ENCODE measurements at regions not wholly inside any gene's neighbourhood (a gene's known extent, or its start where the extent isn't known, plus 50 kb on each side); places are given as distances from the start of the nearest gene placed in this dataset.
"Not testable (repeated sequence)": the region's sequence is repeated elsewhere in the genome, so short reads cannot be mapped to it uniquely, and the experiment has no call there.

GRCh38 chr5:34096033-34096432 lies 53.0 kb upstream of the C1QTNF3 start:
- intact Hi-C loops (cut with DNase I); H3K4me3 ChIP-seq; H3K27ac ChIP-seq; H3K9me3 ChIP-seq; H3K36me3 ChIP-seq; DNase-seq; H3K4me1 ChIP-seq; ATAC-seq; H3K27me3 ChIP-seq (ENCODE audit: low read depth): not testable (repeated sequence)

GRCh38 chr5:34099891-34100290 lies 56.9 kb upstream of the C1QTNF3 start:
- H3K4me1 ChIP-seq; ATAC-seq; H3K27ac ChIP-seq; H3K27me3 ChIP-seq (ENCODE audit: low read depth); H3K9me3 ChIP-seq; DNase-seq; intact Hi-C loops (cut with DNase I); H3K4me3 ChIP-seq; H3K36me3 ChIP-seq: not testable (repeated sequence)

GRCh38 chr5:34101567-34101966 lies 58.6 kb upstream of the C1QTNF3 start:
- H3K4me1 ChIP-seq; H3K9me3 ChIP-seq; ATAC-seq; intact Hi-C loops (cut with DNase I); DNase-seq; H3K27ac ChIP-seq; H3K36me3 ChIP-seq; H3K27me3 ChIP-seq (ENCODE audit: low read depth); H3K4me3 ChIP-seq: not testable (repeated sequence)

- H3K9me3 ChIP-seq; H3K36me3 ChIP-seq; DNase-seq; H3K4me1 ChIP-seq; H3K27me3 ChIP-seq (ENCODE audit: low read depth); H3K27ac ChIP-seq; ATAC-seq; H3K4me3 ChIP-seq; intact Hi-C loops (cut with DNase I): not testable (repeated sequence)
Measured at GRCh38 chr5:34108897-34109296, 65.9 kb upstream of the C1QTNF3 start.

- H3K27ac ChIP-seq; DNase-seq; H3K36me3 ChIP-seq; H3K9me3 ChIP-seq; H3K4me3 ChIP-seq; H3K4me1 ChIP-seq; ATAC-seq; H3K27me3 ChIP-seq (ENCODE audit: low read depth); intact Hi-C loops (cut with DNase I): not testable (repeated sequence)
Measured at GRCh38 chr5:34124280-34124679, 81.3 kb upstream of the C1QTNF3 start.

- intact Hi-C loops (cut with DNase I) = not testable (repeated sequence)
Measured at GRCh38 chr5:34125354-34125753, 82.3 kb upstream of the C1QTNF3 start.

GRCh38 chr5:34126741-34127140 lies 83.7 kb upstream of the C1QTNF3 start:
- H3K4me1 ChIP-seq; intact Hi-C loops (cut with DNase I); ATAC-seq; H3K27me3 ChIP-seq (ENCODE audit: low read depth); H3K9me3 ChIP-seq; H3K27ac ChIP-seq; DNase-seq; H3K4me3 ChIP-seq; H3K36me3 ChIP-seq: not testable (repeated sequence)

More at GRCh38 chr5:34125354-34125753, 82.3 kb upstream of the C1QTNF3 start:
- not testable (repeated sequence) for H3K27me3 ChIP-seq (ENCODE audit: low read depth); DNase-seq; H3K4me1 ChIP-seq; H3K27ac ChIP-seq; H3K9me3 ChIP-seq; H3K4me3 ChIP-seq; H3K36me3 ChIP-seq; ATAC-seq

GRCh38 chr5:34127818-34128217 lies 84.8 kb upstream of the C1QTNF3 start:
- H3K9me3 ChIP-seq; H3K36me3 ChIP-seq; DNase-seq; intact Hi-C loops (cut with DNase I); H3K27me3 ChIP-seq (ENCODE audit: low read depth); H3K4me1 ChIP-seq; ATAC-seq; H3K27ac ChIP-seq; H3K4me3 ChIP-seq: not testable (repeated sequence)

- ATAC-seq; H3K27ac ChIP-seq; H3K4me3 ChIP-seq; H3K27me3 ChIP-seq (ENCODE audit: low read depth); H3K4me1 ChIP-seq; DNase-seq; H3K36me3 ChIP-seq; intact Hi-C loops (cut with DNase I); H3K9me3 ChIP-seq: not testable (repeated sequence)
Measured at GRCh38 chr5:34128890-34129289, 85.9 kb upstream of the C1QTNF3 start.

- intact Hi-C loops (cut with DNase I); H3K27me3 ChIP-seq (ENCODE audit: low read depth); H3K36me3 ChIP-seq; ATAC-seq; H3K4me3 ChIP-seq; DNase-seq; H3K27ac ChIP-seq; H3K4me1 ChIP-seq; H3K9me3 ChIP-seq: not testable (repeated sequence)
Measured at GRCh38 chr5:34154988-34155387, 112.0 kb upstream of the C1QTNF3 start.

GRCh38 chr5:34156703-34157414 lies 113.8 kb upstream of the C1QTNF3 start:
- H3K4me3 ChIP-seq; DNase-seq; H3K9me3 ChIP-seq; H3K36me3 ChIP-seq; H3K27me3 ChIP-seq (ENCODE audit: low read depth); intact Hi-C loops (cut with DNase I); H3K27ac ChIP-seq; H3K4me1 ChIP-seq; ATAC-seq: not testable (repeated sequence)

- H3K27ac ChIP-seq; H3K4me1 ChIP-seq; intact Hi-C loops (cut with DNase I); H3K36me3 ChIP-seq; DNase-seq; H3K9me3 ChIP-seq; H3K27me3 ChIP-seq (ENCODE audit: low read depth); H3K4me3 ChIP-seq; ATAC-seq: not testable (repeated sequence)
Measured at GRCh38 chr5:34160904-34161303, 117.9 kb upstream of the C1QTNF3 start.

GRCh38 chr5:34171398-34171797 lies 128.4 kb upstream of the C1QTNF3 start:
- ATAC-seq; H3K27me3 ChIP-seq (ENCODE audit: low read depth); H3K27ac ChIP-seq; H3K4me1 ChIP-seq; DNase-seq; H3K4me3 ChIP-seq; intact Hi-C loops (cut with DNase I); H3K9me3 ChIP-seq: not testable (repeated sequence)
- H3K36me3 ChIP-seq = peaks cover 13% of the 10 kb centered on the region

- H3K4me1 ChIP-seq; H3K9me3 ChIP-seq; intact Hi-C loops (cut with DNase I); H3K27me3 ChIP-seq (ENCODE audit: low read depth); H3K4me3 ChIP-seq; ATAC-seq; H3K27ac ChIP-seq: not testable (repeated sequence)
- peaks cover 22% of the 10 kb centered on the region for H3K36me3 ChIP-seq
- peak; percentile 58 for DNase-seq
Measured at GRCh38 chr5:34179453-34180190, 136.6 kb upstream of the C1QTNF3 start.
